HL-60 (cell line): ENCODE measurements at regions not wholly inside any gene's neighbourhood (a gene's known extent, or its start where the extent isn't known, plus 50 kb on each side); places are given as distances from the start of the nearest gene placed in this dataset.

ENCODE experiments used
- GABPA ChIP-seq: IDR thresholded peaks from 2 replicates; pipeline ENCODE4 v1.6.1; 2012; ENCODE audit warnings: low read depth
- POLR2AphosphoS5 ChIP-seq: IDR thresholded peaks from 2 replicates; pipeline ENCODE4 v1.6.1; 2012; ENCODE audit warnings: low read depth
- REST ChIP-seq: IDR thresholded peaks from 2 replicates; pipeline ENCODE4 v1.6.1; 2012; ENCODE audit warnings: low read depth; ENCODE audit not compliant: insufficient replicate concordance
- SPI1 ChIP-seq: IDR thresholded peaks from 2 replicates; pipeline ENCODE4 v1.6.1; 2012; ENCODE audit warnings: low read depth, mild to moderate bottlenecking, borderline replicate concordance
- TF ChIP-seq, protein P1 (sequence below): IDR thresholded peaks from one replicate; pipeline ENCODE4 v1.5.1; 2011; ENCODE audit warnings: low read length, control low read depth, inconsistent platforms; ENCODE audit not compliant: insufficient read depth

- TF ChIP-seq, protein P1, sequence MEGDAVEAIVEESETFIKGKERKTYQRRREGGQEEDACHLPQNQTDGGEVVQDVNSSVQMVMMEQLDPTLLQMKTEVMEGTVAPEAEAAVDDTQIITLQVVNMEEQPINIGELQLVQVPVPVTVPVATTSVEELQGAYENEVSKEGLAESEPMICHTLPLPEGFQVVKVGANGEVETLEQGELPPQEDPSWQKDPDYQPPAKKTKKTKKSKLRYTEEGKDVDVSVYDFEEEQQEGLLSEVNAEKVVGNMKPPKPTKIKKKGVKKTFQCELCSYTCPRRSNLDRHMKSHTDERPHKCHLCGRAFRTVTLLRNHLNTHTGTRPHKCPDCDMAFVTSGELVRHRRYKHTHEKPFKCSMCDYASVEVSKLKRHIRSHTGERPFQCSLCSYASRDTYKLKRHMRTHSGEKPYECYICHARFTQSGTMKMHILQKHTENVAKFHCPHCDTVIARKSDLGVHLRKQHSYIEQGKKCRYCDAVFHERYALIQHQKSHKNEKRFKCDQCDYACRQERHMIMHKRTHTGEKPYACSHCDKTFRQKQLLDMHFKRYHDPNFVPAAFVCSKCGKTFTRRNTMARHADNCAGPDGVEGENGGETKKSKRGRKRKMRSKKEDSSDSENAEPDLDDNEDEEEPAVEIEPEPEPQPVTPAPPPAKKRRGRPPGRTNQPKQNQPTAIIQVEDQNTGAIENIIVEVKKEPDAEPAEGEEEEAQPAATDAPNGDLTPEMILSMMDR: no peak
- TF ChIP-seq POLR2AphosphoS5 (no peak), REST (no peak), GABPA (no peak), SPI1 (no peak)
Measured at GRCh38 chr2:4151521-4151920, 448.1 kb downstream of the DCDC2C start.
